ENCODE measurements at regions not wholly inside any gene's neighbourhood (a gene's known extent, or its start where the extent isn't known, plus 50 kb on each side); places are given as distances from the start of the nearest gene placed in this dataset.

GRCh38 chr7:156234192-156234591 is 406.4 kb upstream of the RNF32 start:
- TF ChIP-seq POLR2A (IDR thresholded peaks at IDR 0.05): no peak
- TF ChIP-seq EP300 (IDR thresholded peaks at IDR 0.05): no peak
- no peak for TF ChIP-seq CTCF (IDR thresholded peaks at IDR 0.05)
- no peak for TF ChIP-seq POLR2AphosphoS5 (IDR thresholded peaks at IDR 0.05)

All from suprapubic skin (tissue), 4 donors.